Body of pancreas (tissue), 4 donors: ENCODE measurements at regions not wholly inside any gene's neighbourhood (a gene's known extent, or its start where the extent isn't known, plus 50 kb on each side); places are given as distances from the start of the nearest gene placed in this dataset.

ENCODE experiments used
- POLR2A ChIP-seq, 3 donors: fragments of 450-650 bp; IDR thresholded peaks; one replicate each; pipeline ENCODE4 v1.6.1; 2016; ENCODE audit warnings: antibody characterized with exemption in 3 of 3, mild to moderate bottlenecking in 2 of 3
- TF ChIP-seq, protein P1 (sequence below), 7 experiments: fragments of 450-650 bp in 4 of 7; fragments of 200-600 bp in 3 of 7; sonication (generic) in 3 of 7; IDR thresholded peaks; one replicate each; pipeline ENCODE4 v1.5.1; 2016 to 2019; ENCODE audit warnings: antibody characterized with exemption in 7 of 7

DNA sequence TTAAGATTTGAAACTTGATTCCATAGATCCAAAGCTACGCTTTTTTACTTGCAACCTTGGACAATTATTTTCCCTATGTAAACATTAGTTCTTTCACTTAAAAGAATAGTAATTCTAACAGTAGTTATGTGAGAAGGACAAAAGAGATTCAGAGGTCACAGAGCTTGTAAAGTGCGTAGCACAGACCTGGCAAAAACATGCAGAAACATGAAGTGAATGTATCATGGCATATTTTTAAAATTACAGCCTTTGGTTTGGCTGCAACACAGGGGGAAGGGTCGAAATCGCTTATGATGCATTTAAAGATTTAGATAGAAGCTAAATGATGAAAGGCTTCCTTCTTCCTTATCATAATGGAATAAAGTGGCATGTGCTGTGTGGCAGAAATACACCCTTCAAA lies 1068.8 kb downstream of the ARAP2 start:
- TF ChIP-seq, protein P1, sequence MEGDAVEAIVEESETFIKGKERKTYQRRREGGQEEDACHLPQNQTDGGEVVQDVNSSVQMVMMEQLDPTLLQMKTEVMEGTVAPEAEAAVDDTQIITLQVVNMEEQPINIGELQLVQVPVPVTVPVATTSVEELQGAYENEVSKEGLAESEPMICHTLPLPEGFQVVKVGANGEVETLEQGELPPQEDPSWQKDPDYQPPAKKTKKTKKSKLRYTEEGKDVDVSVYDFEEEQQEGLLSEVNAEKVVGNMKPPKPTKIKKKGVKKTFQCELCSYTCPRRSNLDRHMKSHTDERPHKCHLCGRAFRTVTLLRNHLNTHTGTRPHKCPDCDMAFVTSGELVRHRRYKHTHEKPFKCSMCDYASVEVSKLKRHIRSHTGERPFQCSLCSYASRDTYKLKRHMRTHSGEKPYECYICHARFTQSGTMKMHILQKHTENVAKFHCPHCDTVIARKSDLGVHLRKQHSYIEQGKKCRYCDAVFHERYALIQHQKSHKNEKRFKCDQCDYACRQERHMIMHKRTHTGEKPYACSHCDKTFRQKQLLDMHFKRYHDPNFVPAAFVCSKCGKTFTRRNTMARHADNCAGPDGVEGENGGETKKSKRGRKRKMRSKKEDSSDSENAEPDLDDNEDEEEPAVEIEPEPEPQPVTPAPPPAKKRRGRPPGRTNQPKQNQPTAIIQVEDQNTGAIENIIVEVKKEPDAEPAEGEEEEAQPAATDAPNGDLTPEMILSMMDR (IDR thresholded peaks at IDR 0.05): no peak
- no peak for TF ChIP-seq POLR2A (IDR thresholded peaks at IDR 0.05)
